ENCODE measurements at regions not wholly inside any gene's neighbourhood (a gene's known extent, or its start where the extent isn't known, plus 50 kb on each side); places are given as distances from the start of the nearest gene placed in this dataset.

- CTCF ChIA-PET, result interaction anchor here (0.5 to 1.0 kb wide), 2 partner anchors 29 to 1355 kb away, joined by 3 read pairs; no protein-coding TSS in a partner anchor
- no peak overlapping the region for H3K4me2 ChIP-seq
- H3K9me3 ChIP-seq, result peaks cover 3% of the 10 kb centered on the region
- H3K27ac ChIP-seq, result no peak overlapping the region
- WGBS (ENCODE audit: missing lambda C conversion rate), result 45% methylated on average over 7 of the region's 9 CpGs
- ATAC-seq, result peak; percentile 45 to 79; a peak in 3 of 6 replicates
- H3K4me3 ChIP-seq, result no peak overlapping the region
- POLR2A ChIA-PET, result no interaction called here
- FAIRE-seq, result no peak
- 0 out of 3 replicates have a peak, but pooled peaks cover 3% of the 10 kb centered on the region for H3K4me1 ChIP-seq
- no peak for TF ChIP-seq SMC3 (IDR thresholded peaks at IDR 0.05)
- peak in 1 of 2 experiments; percentile 20; a peak in 1 of 5 replicates for TF ChIP-seq RAD21 (conservative IDR thresholded peaks at IDR 0.05 in 1 of 2, IDR thresholded peaks at IDR 0.05 in 1 of 2)
- DNase-seq (ENCODE audit: low read depth in 1 of 2, low spot score in 1 of 2), result peak in 1 of 2 experiments; percentile 17
These were observed 106.8 kb upstream of the SLC6A11 start for GRCh38 chr3:10709110-10709781.

- no peak overlapping the region for H3K4me2 ChIP-seq
- ChIA-PET POLR2A (no interaction called here), CTCF (interaction anchor here (2.4 kb wide), 1 partner anchor 27 kb away, joined by 6 read pairs; no protein-coding TSS in a partner anchor)
- 0 out of 3 replicates have a peak, but pooled peaks cover 3% of the 10 kb centered on the region for H3K4me1 ChIP-seq
- H3K4me3 ChIP-seq, result no peak overlapping the region
- no peak for DNase-seq (ENCODE audit: low read depth in 1 of 2, low spot score in 1 of 2)
- TF ChIP-seq NR3C1 (IDR thresholded peaks at IDR 0.05), result no peak
- TF ChIP-seq POLR2AphosphoS2 (conservative IDR thresholded peaks at IDR 0.05; ENCODE audit: low read length), result no peak
- ATAC-seq, result no peak
- no peak overlapping the region for H3K27ac ChIP-seq
- WGBS (ENCODE audit: missing lambda C conversion rate), result 61% methylated on average over 6 of the region's 6 CpGs
- no peak for FAIRE-seq
- H3K9me3 ChIP-seq, result peaks cover 11% of the 10 kb centered on the region
These were observed 103.9 kb upstream of the SLC6A11 start for GRCh38 chr3:10712121-10712520.

- ATAC-seq (no peak), FAIRE-seq (no peak), DNase-seq (ENCODE audit: low read depth in 1 of 2, low spot score in 1 of 2) (no peak)
- WGBS (ENCODE audit: missing lambda C conversion rate), result 0% methylated on average over 6 of the region's 6 CpGs
- Histone ChIP-seq H3K4me2 (no peak overlapping the region), H3K27ac (no peak overlapping the region), H3K4me1 (no peaks in the 10 kb centered on the region), H3K4me3 (no peak overlapping the region), H3K9me3 (peaks cover 11% of the 10 kb centered on the region)
- TF ChIP-seq RNF2 (IDR thresholded peaks at IDR 0.05; ENCODE audit: borderline replicate concordance, low read depth) (no peak), ZNF302 (CRISPR knock-in tag; IDR thresholded peaks at IDR 0.05) (no peak), HDAC2 (IDR thresholded peaks at IDR 0.05) (no peak), ZSCAN20 (CRISPR knock-in tag; IDR thresholded peaks at IDR 0.05) (no peak), SMC3 (IDR thresholded peaks at IDR 0.05) (no peak)
- CTCF ChIA-PET, result interaction anchor here (2.4 kb wide), 1 partner anchor 26 kb away, joined by 11 read pairs; no protein-coding TSS in a partner anchor
- POLR2A ChIA-PET, result no interaction called here
These were observed 102.4 kb upstream of the SLC6A11 start for GRCh38 chr3:10713656-10714055.

GRCh38 chr3:10715886-10716285, 100.1 kb upstream of the SLC6A11 start:
- H3K4me1 ChIP-seq, result no peaks in the 10 kb centered on the region
- FAIRE-seq, result no peak
- H3K4me3 ChIP-seq, result no peak overlapping the region
- ATAC-seq, result no peak
- peaks cover 11% of the 10 kb centered on the region for H3K9me3 ChIP-seq
- ChIA-PET CTCF (interaction anchor here (0.7 to 1.4 kb wide), 6 partner anchors 10 to 372 kb away, joined by 3 to 4 read pairs (median 3); no protein-coding TSS in a partner anchor), POLR2A (no interaction called here)
- no peak overlapping the region for H3K4me2 ChIP-seq
- no peak overlapping the region for H3K27ac ChIP-seq
- DNase-seq (ENCODE audit: low read depth in 1 of 2, low spot score in 1 of 2), result no peak
- 6% methylated on average over 3 of the region's 3 CpGs for WGBS (ENCODE audit: missing lambda C conversion rate)
- TF ChIP-seq EHF (CRISPR knock-in tag; IDR thresholded peaks at IDR 0.05) (no peak), RNF2 (IDR thresholded peaks at IDR 0.05; ENCODE audit: borderline replicate concordance, low read depth) (no peak), JUNB (IDR thresholded peaks at IDR 0.05) (no peak), ATOH8 (CRISPR knock-in tag; IDR thresholded peaks at IDR 0.05; ENCODE audit: low read depth) (no peak), TP53 (CRISPR knock-in tag; IDR thresholded peaks at IDR 0.05) (no peak), CHD2 (IDR thresholded peaks at IDR 0.05; ENCODE audit: low read length, partially characterized antibody) (no peak), SMC3 (IDR thresholded peaks at IDR 0.05) (no peak), ZNF302 (CRISPR knock-in tag; IDR thresholded peaks at IDR 0.05) (no peak)

GRCh38 chr3:10716964-10717363, 99.1 kb upstream of the SLC6A11 start:
- WGBS (ENCODE audit: missing lambda C conversion rate), result 27% methylated on average over 8 of the region's 8 CpGs
- POLR2A ChIA-PET, result no interaction called here
- FAIRE-seq (no peak), DNase-seq (ENCODE audit: low read depth in 1 of 2, low spot score in 1 of 2) (no peak), ATAC-seq (no peak)
- Histone ChIP-seq H3K27ac (no peak overlapping the region), H3K4me3 (no peak overlapping the region), H3K4me1 (no peaks in the 10 kb centered on the region), H3K4me2 (no peak overlapping the region), H3K9me3 (peaks cover 11% of the 10 kb centered on the region)
- CTCF ChIA-PET, result interaction anchor here (1.2 kb wide), 2 partner anchors 342 to 373 kb away, joined by 3 read pairs; no protein-coding TSS in a partner anchor
- TF ChIP-seq POLR2A (IDR thresholded peaks at IDR 0.05; ENCODE audit: low read length), result no peak
- TF ChIP-seq RFX5 (IDR thresholded peaks at IDR 0.05), result no peak
- TF ChIP-seq HOXA7 (CRISPR knock-in tag; IDR thresholded peaks at IDR 0.05), result no peak
- no peak for TF ChIP-seq REST (IDR thresholded peaks at IDR 0.05)
- no peak for TF ChIP-seq HOXB13 (CRISPR knock-in tag; IDR thresholded peaks at IDR 0.05; ENCODE audit: low read depth)
- TF ChIP-seq SMC3 (IDR thresholded peaks at IDR 0.05), result no peak
- no peak for TF ChIP-seq E2F6 (IDR thresholded peaks at IDR 0.05; ENCODE audit: borderline replicate concordance, low read depth)
- no peak for TF ChIP-seq HEYL (CRISPR knock-in tag; IDR thresholded peaks at IDR 0.05)
- no peak for TF ChIP-seq HDAC2 (IDR thresholded peaks at IDR 0.05)
- no peak for TF ChIP-seq CEBPB (IDR thresholded peaks at IDR 0.05)
- TF ChIP-seq MAZ (IDR thresholded peaks at IDR 0.05; ENCODE audit: borderline replicate concordance, low read depth, low read length), result no peak
